ENCODE measurements at regions not wholly inside any gene's neighbourhood (a gene's known extent, or its start where the extent isn't known, plus 50 kb on each side); places are given as distances from the start of the nearest gene placed in this dataset.
"Not testable (repeated sequence)": the region's sequence is repeated elsewhere in the genome, so short reads cannot be mapped to it uniquely, and the experiment has no call there.

DNA sequence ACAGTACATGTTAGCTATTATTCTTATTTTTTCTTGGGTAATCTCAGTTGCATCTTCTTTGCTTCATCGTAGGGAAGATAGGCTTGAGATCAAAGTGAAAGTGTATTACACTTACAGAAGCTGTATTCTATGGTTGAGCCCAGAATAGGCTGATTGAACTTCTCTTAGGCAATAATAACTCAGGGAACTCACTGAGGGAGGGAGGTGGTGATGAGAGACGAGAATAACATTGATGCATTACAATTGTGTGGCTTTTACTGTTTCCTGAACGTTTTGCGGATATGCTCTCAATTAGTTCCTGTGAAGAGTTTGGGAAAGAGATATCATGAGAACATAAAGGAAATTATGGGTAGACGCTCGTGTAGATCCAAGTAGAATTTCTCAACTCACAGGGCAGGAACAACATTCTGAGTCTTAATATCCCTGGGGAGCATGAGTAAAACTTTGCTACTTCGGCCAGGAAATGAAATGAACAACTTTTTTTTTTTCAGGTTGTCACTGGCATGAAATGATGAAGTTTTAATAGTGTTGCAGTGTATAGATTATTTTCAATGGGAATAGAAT is 302.2 kb downstream of the TUSC7 start:
- DNase-seq, result no peak

DNA sequence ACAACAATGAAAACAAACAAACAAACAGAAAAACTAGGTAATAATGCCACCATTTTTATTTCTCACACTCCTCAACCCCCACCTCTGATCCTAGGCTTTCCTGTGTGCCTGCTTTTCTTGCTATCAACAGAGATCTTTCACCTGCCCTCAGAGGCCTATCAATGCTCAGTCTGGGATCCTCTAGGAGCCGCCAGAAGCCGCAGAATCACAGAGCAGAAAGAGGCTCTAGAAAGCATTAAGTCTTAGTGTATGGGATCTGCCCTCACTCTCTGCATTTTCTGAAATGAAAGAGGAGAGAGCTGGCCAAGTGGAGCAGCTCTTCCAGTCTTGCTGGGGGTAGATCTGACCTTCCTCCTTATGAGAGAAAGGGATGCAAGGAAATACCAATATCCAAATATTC is 306.8 kb downstream of the TUSC7 start:
- DNase-seq, result no peak

DNA sequence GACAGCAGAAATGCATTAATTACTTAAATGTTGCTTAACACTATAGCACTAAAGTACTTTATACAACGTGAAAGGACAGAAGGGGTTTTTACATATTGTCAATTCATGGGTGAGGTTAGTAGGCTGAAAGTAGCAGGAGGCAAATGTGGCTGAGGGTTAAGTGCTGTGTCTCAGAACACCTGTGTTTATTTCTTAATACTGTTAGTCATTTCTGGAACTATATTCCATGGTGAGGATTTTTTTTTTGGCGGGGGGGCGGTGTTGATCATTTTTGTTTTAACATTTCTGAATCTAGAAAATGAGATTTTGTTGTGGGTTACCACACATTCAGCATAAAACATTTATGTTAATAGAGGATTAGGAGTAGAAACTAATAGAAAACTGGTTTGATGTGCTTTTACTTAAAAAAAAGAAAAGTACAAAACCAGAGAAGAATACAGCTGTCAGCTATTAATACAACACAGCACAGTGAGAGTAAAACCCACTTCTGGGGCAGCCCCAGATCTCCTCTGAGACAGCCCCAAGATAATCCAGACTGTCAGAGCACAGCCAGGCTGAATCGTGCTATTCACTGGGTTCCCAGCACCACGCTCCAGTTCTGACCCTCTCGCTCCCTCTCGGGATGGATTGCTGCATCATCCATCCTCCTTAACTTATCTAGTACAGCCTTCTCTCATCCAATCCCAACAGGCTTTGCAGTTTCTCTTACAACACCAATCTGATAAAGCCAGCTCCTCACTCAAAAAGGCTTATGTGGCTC is 307.7 kb downstream of the TUSC7 start:
- DNase-seq, result no peak

DNA sequence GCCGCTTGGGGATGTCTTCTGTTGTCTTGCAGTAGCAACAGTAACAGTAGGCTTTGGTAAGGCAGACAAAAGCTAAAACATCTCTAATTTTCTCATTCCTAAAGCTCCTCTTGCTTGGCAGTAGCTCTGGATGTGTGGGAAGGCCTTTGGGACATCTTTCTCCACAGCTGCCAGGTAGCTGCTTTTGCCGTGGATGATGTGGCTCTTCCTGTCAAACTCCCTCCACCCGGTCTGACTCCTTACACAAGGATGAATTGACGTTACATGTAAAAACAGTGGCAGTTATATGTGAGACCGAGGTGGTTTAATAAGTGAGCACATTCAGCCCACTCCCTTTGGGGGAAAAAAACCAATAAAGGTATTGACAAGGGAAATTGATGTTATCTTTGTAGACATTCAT is 309.1 kb downstream of the TUSC7 start:
- no peak for DNase-seq

DNA sequence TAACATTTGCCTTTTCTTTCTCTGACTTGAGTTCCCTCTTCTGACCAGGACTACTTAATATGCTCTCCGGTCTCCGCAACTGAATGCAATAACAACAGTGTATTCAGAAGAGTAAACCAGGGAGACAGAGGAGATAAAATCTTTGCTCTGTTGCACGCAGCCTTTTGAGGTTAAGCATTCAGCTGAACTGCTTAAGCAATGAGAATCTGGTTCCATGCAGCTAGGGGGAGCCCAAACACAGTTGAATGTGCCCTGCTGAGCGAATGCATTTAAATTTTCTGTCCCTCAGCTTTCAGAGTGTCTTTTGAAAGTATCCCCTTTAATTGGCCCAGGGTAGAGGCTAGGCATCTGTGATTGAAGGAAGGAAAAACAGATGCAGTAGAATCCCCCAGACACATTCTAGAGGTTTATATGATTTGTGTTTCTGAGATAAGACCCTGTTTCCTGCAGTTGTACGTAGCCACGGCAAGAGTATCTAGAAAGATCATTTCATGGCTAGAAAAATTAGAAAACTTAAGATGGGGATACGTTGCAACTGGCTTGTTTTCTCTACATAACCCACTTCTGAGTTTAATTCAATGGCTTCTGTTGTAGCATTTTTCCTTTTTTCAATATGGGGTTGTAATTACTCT is 309.6 kb downstream of the TUSC7 start:
- no peak for DNase-seq

DNA sequence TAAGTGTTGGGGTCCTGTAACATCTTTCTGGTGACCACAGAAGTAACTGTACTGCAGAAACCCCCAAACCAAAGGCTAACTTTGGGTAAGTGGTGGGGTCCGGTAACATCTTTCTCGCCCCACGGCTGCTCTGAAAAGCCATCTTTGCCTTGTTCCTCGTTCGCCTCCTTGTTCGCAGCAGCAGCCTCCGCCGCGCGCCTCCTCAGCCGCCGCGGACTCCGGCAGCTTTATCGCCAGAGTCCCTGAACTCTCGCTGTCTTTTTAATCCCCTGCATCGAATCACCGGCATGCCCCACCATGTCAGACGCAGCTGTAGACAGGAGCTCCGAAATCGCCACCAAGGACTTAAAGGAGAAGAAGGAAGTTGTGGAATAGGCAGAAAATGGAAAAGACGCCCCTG is 316.8 kb downstream of the TUSC7 start:
- DNase-seq, result no peak

DNA sequence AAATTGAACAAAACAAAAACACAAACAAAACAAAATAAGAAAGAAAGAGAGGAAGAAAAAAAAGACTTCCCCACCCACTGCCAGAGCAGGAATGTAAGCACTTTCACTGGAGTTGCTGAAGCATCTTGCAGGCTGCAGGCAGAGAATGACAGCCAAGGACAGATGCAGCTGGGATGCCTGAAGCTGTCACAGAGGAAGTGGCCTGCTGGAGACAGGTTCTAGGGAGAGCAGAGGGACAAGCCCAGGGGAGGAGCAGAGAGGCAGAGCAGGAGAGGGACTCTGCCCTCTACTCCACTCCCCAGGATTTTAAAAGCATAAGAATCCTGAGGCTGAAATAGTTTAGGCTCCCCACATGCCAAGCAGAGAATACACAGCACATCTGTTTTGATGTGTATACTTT is 326.2 kb downstream of the TUSC7 start:
- no peak for DNase-seq

DNA sequence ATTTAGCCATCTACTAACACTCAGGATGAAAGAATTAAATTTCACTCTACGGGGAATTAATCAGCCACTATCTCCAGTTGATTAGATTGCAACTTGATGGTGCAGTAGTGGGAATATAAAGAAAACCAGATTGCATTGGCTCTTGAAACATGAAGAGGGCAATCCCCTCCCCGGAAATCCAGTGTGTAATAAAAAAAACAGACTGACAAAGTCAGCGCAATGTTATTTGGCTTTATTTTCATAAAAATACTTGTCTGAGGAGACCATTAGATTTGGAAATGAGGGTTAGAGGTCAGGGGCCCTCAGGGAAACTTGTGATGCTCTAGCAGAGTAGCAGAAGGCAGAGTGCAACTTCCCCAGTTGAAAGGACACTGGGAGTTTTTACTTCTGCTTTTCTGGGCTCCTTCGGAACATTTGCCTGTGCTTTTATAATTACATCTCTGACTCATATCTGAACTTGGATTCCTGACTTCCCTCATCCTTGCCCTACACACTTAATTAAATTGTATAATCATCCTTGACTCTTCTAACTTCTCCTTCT is 326.8 kb downstream of the TUSC7 start:
- DNase-seq, result no peak

DNA sequence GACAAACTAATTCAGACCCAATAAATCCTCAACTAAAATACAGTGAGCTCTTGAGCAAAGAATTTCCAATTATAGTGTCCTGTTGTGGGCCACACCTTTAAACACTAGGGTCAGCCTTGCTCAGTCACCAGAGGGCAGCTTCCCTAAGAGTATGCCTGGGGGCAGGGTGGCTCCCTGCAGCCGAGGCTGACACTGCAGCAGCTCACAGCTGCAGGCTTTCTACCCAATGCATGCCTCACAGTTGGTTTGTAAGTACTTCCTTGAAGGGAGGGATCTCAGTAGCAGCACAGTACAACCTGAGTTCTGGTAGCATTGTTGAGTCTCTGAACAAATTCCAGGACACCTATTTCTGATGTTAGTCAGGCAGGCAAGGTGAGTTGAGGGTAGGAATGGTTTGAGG is 335.6 kb downstream of the TUSC7 start:
- no peak for DNase-seq

DNA sequence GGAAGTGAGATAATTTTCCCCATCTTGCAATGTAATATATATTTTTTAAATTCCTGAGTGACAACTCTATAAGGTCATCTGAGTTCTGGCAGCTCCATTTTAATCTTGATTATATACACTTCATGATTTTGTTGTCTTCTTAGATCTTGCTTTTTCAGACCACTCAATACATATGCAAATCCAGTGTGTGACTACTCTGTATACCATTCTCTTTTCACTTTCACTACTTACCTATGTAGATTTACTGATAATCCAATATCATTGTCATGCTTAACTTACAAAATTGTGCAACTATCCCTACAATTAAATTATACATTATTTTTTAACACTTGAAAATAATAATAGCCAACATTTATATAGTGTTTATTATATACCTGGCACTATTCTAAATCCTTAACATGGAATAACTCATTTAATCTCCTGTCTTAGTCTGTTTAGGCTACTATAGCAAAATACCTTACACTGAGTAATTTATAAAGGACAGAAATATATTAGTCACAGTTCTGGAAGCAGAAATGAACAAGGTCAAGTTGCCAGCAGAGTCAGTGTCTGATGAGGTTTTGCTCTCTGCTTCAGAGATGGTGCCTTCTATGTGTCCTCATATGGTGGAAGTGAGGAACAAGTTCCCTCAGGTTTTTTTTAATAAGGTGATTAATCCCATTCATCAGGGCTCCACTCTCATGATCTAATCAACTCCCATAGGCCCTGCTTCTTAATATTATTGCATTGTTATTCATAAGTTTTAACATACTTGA is 338.5 kb downstream of the TUSC7 start:
- no peak for DNase-seq

DNA sequence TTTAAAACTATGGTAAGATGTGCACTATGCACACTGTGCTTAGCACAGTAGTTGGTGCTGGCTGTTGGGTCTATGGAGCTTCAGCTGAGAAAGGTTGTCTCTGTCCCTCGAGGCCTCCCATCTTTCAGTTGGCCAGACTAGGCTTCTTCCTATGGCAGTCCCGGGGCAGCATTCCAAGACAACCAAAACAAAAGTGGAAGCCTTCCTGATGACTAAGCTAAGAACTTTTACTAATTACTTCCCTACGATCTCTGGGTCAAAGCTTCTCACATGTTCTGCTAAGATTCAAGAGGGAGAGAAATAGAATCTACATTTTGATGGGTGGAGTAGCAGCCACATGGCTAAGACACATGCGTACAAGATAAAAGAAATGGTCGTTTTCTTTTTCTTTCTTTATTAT is 342.8 kb downstream of the TUSC7 start:
- no peak for DNase-seq

DNA sequence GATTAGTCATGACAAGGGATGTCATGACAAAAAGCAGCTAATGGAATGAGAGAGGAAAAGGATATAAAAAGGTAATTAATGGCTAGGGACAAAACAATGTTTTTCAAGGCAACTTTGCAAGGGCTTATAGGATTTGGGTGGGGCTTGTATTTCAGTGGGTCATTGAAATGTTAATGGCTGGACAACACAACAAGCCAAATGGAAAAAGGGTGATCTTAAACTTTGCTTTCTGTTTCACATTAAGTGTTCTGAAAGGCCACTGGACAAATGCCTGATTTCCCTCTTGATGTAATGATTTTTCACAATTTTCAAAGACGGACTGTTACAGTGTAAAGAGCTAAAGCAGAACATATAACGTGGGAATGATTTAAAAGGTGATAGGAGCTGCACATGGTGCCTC is 345.0 kb downstream of the TUSC7 start:
- no peak for DNase-seq

DNA sequence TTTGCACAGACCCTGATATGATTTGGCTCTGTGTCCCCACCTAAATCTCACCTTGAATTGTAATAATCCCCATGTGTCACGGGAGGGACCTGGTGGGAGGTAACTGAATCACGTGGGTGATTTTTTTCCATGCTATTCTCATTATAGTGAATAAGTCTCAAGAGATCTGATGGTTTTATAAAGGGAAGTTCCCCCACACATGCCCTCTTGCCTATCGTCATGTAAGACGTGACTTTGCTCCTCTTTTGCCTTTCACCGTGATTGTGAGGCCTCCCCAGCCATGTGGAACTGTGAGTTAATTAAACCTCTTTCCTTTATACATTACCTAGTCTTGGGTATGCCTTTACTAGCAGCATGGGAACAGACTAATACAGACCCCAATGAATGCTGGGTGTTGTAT is 347.4 kb downstream of the TUSC7 start:
- not testable (repeated sequence) for DNase-seq

DNA sequence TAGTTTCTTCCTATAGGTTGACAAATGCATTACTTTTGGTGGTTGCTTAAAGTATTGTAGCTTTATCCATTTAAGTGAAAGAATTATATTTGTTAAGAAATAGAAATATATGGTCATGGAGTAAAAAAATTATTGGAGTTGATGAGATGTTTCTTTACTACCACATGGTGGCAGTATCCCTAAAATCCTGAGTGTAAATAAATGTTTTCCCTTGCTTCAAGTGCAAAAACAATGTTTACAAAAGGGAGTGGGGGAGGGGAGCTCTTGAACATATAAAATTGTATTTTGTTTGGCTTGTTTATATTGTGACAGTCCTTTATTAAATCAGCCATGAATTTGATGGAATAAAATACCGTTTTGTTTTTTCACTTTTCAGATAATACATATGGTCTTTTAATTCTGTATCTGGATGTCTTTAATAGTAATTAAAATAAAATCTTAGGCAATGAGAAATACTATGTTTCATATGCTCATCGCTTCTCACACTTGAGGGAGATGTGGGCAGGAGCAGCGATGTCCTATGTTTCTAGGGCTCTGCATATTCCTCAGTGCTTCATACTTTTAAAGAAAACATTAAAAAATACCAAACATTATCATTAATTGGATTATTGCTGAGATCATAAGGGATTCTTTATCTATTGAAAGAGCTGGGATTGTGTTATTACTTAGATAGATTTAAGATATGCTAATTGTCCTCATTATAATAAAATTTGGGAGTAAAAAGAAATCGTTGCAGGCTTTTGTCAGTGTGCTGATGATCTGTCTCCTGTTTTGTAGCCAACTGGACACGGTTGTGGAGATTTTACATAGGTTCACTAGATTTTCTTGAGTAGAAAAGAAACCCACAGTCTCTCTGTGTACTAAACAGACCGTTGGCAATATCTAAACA is 349.7 kb downstream of the TUSC7 start:
- DNase-seq, result no peak

DNA sequence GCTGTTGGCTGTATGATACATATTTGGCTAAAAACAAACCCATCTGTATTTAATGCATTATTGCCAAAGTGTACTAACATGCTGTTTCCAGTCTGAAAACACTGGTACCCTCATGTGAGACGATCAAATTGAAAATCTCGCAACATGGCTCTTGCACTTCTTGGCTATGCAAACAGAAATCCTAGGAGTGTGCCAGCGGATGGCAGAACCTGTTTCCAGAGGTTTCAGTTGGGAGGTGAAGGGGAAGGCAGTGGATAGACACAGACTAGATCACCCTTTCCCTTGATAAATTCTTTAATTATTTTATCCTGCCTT is 350.3 kb downstream of the TUSC7 start:
- no peak for DNase-seq

DNA sequence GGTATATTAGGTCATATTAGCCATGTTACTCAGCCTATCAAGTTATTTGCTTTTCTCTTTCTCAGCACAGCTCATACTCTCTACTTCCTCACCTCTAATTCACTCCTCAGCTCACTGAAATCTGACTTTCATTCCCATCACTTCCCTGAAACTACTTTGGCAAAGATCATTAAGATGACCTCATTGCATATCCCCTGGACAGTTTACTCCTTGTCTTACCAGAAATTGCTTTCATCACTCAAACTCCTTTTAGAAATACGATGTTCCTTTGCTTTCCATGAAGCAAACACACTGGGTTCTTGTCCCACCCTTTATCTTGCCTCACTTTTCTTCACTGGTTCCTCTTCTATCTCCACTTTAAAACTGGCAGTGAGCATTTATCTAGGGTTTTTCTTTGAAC is 354.4 kb downstream of the TUSC7 start:
- DNase-seq, result no peak

DNA sequence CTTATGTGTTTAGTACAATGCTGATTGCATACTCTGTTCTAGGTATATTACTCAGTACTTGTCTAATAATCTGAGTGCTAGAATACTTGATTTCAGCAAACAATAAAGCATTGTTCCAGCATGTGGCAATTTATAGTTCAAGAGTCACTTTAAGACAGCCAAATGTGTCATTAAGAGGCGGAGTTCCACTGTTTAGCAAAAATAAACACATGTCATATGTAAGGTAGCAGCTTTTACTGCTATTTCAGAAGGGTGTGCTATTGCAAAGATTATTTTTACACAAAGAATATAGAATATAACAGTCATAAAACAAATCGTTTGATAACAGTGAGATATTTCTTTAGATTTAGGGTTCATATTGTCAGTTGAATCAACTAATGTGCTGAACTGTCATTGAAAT is 358.7 kb downstream of the TUSC7 start:
- no peak for DNase-seq

DNA sequence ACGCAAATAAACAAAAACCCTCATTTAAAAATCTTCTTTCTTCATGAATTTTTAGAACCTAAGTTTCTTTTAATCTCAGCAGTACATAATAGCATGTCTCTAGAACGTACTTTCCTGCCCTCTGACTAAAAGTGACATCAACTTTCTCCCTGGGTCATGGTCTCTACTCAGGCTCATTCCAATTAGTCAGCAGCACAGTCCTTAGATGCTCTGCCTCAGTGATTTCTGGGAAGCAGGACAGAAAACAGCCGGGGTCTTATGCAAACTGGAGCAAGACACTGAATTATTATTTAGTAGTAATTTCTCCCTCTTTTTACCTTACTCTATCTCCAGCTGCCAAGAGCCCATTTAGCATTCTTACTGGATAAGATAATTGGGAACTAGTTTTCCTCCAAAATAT is 365.2 kb downstream of the TUSC7 start:
- DNase-seq, result no peak

DNA sequence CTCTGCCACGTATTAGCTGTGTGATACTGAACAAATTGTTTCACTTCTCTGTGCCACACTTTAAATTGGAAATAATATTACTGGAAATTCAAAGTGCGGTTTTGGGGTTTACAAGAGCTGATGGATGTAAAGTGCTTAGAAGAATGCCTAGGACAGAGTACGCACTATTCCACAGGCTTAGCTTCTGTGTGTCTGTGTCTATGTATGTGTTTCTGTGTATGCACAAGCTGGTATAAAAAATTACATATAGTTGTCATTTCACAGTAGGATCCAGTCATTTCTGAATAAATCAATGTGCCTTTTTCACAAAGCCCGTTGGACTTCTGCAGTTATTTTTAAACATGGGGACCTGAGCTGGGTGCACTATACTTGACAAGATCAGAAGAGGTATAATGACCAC is 370.4 kb downstream of the TUSC7 start:
- DNase-seq, result no peak

DNA sequence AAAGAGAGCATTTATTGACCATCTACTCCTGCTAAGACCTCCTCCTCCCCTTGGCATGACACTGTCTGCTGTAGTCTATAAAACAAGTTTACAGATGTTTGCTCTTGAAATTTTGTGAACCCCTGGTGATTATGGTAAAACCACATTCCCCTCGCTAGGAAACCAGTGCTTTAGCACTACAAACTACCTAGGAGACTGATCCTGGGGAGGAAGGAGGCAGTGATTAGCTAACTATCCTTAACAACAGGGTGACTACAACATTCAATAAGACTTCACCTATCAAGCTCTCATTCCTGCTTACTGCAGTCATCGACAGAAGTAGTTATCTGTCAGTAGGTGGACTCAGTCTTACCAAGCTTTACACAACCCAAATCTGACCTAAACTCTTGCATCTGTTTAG is 371.3 kb downstream of the TUSC7 start:
- no peak for DNase-seq

DNA sequence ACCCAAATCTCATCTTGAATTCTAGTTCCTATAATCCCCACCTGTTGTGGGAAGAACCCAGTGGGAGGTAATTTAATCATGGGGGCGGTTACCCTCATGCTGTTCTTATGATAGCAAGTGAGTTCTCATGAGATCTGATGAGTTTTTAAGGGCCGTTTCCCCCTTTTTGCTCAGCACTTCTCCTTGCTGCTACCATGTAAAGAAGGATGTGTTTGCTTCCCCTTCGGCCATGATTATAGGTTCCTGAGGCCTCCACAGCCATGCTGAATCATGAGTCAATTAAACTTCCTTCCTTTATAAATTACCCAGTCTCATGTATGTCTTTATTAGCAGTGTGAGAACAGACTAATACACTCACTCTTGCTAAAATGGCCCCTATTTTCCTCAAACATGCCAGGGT is 374.7 kb downstream of the TUSC7 start:
- no peak for DNase-seq

DNA sequence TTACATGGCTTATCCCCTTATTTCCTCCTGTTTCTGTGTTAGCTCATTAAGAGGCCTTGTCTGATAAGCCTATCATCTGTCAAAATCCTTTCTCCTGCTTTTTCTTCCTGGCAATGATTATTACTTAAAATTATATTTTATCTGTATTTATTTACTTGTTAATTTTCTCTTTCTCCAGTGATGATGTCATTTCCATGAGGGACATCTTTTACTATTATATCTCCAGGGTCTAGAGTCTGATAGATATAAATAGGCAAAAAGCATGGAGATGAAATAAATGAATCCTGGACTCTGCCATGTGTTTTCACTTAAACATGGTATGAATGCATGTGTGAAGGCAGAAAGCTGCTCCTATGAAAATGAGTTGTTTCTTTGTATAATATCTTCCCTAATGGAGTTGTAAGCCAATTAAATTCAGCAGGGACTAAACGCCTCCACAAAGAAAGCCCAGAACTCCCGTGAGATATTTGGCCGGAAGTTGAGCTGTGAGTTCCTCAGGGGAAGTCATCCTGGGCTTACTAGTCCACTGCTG is 375.2 kb downstream of the TUSC7 start:
- DNase-seq, result no peak
